HG03354 (cell line): ENCODE measurements at regions not wholly inside any gene's neighbourhood (a gene's known extent, or its start where the extent isn't known, plus 50 kb on each side); places are given as distances from the start of the nearest gene placed in this dataset.
"Not testable (repeated sequence)": the region's sequence is repeated elsewhere in the genome, so short reads cannot be mapped to it uniquely, and the experiment has no call there.

Experiments
- ATAC-seq: cut with Tn5 transposase; IDR thresholded peaks from one replicate; pipeline ENCODE4 v1.9.1; 2021; ENCODE audit warnings: mild to moderate bottlenecking; ENCODE audit not compliant: unreplicated experiment, poor library complexity, severe bottlenecking

GRCh38 chr4:42824278-42824977 is 68.1 kb upstream of the GRXCR1 start:
- ATAC-seq: no peak

GRCh38 chr4:42821230-42821629 is 71.3 kb upstream of the GRXCR1 start:
- no peak for ATAC-seq

- ATAC-seq: no peak
These were observed 72.5 kb upstream of the GRXCR1 start for GRCh38 chr4:42819863-42820514.

- ATAC-seq: no peak
These were observed 74.6 kb upstream of the GRXCR1 start for GRCh38 chr4:42817913-42818312.

- no peak for ATAC-seq
These were observed 75.6 kb upstream of the GRXCR1 start for GRCh38 chr4:42816880-42817400.

- ATAC-seq: no peak
These were observed 76.2 kb upstream of the GRXCR1 start for GRCh38 chr4:42816189-42816879.

- ATAC-seq: no peak
These were observed 83.0 kb upstream of the GRXCR1 start for GRCh38 chr4:42809419-42810084.

- no peak for ATAC-seq
These were observed 86.1 kb upstream of the GRXCR1 start for GRCh38 chr4:42806303-42806835.

- no peak for ATAC-seq
These were observed 103.4 kb upstream of the GRXCR1 start for GRCh38 chr4:42789041-42789567.

- no peak for ATAC-seq
These were observed 105.4 kb upstream of the GRXCR1 start for GRCh38 chr4:42787079-42787463.

- no peak for ATAC-seq
These were observed 106.0 kb upstream of the GRXCR1 start for GRCh38 chr4:42786350-42787078.

GRCh38 chr4:42785817-42786216 is 106.7 kb upstream of the GRXCR1 start:
- ATAC-seq: no peak

GRCh38 chr4:42781315-42781714 is 111.2 kb upstream of the GRXCR1 start:
- no peak for ATAC-seq

- ATAC-seq: no peak
These were observed 114.2 kb upstream of the GRXCR1 start for GRCh38 chr4:42778349-42778748.

- no peak for ATAC-seq
These were observed 111.3 kb upstream of the ATP8A1 start for GRCh38 chr4:42768125-42768748.

- no peak for ATAC-seq
These were observed 110.8 kb upstream of the ATP8A1 start for GRCh38 chr4:42767669-42768068.

GRCh38 chr4:42761804-42762203 is 104.9 kb upstream of the ATP8A1 start:
- ATAC-seq: no peak

GRCh38 chr4:42754965-42755364 is 98.1 kb upstream of the ATP8A1 start:
- not testable (repeated sequence) for ATAC-seq

GRCh38 chr4:42751587-42751986 is 94.7 kb upstream of the ATP8A1 start:
- no peak for ATAC-seq
